LNCAP (cell line): ENCODE measurements at regions not wholly inside any gene's neighbourhood (a gene's known extent, or its start where the extent isn't known, plus 50 kb on each side); places are given as distances from the start of the nearest gene placed in this dataset.

Experiments
- CTCF ChIP-seq: fragments of 450-650 bp; IDR thresholded peaks from 2 replicates; pipeline ENCODE4 v1.5.1; 2017; ENCODE audit warnings: mild to moderate bottlenecking

GRCh38 chr3:64375737-64376136, 150.5 kb upstream of the PRICKLE2 start:
- no peak for TF ChIP-seq CTCF

- no peak for TF ChIP-seq CTCF
Observed at GRCh38 chr3:64369390-64369789, 144.1 kb upstream of the PRICKLE2 start.

- no peak for TF ChIP-seq CTCF
Observed at GRCh38 chr3:64368257-64369020, 143.2 kb upstream of the PRICKLE2 start.

- TF ChIP-seq CTCF, result no peak
Observed at GRCh38 chr3:64365877-64366276, 140.6 kb upstream of the PRICKLE2 start.

GRCh38 chr3:64363842-64364241, 138.6 kb upstream of the PRICKLE2 start:
- no peak for TF ChIP-seq CTCF

GRCh38 chr3:64361962-64362735, 136.9 kb upstream of the PRICKLE2 start:
- no peak for TF ChIP-seq CTCF

GRCh38 chr3:64360280-64360679, 135.0 kb upstream of the PRICKLE2 start:
- no peak for TF ChIP-seq CTCF
